GM19455 (cell line): ENCODE measurements at regions not wholly inside any gene's neighbourhood (a gene's known extent, or its start where the extent isn't known, plus 50 kb on each side); places are given as distances from the start of the nearest gene placed in this dataset.

Experiments
- ATAC-seq: cut with Tn5 transposase; IDR thresholded peaks from one replicate; pipeline ENCODE4 v1.9.1; 2021; ENCODE audit not compliant: unreplicated experiment

DNA sequence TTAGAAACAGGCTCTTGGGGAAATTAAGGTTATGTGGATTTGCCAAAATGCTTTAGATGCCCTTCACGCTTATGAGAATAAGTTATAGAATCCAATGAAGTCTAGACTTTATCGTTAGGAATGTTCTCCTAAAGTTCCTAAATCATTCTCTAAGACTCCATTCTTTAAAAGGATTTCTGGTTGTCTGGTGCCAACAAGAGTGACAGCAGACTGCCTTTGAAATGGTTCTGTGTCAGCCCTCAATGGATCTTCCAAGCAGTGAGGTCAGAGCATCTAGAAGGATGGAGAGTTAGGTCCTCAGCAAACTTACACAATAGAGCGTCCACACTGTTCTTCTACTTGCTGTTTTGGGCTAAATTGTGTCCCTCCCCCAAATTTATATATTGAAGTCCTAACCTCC lies 473.3 kb downstream of the GATA3 start:
- no peak for ATAC-seq

GRCh38 chr10:8531116-8531515 lies 476.6 kb downstream of the GATA3 start:
- ATAC-seq = no peak

GRCh38 chr10:8532647-8533046 lies 478.2 kb downstream of the GATA3 start:
- ATAC-seq = no peak

- ATAC-seq = no peak
These were observed 479.0 kb downstream of the GATA3 start for GRCh38 chr10:8533462-8533861.

GRCh38 chr10:8534096-8534495 lies 479.6 kb downstream of the GATA3 start:
- ATAC-seq = no peak

- ATAC-seq = no peak
These were observed 480.4 kb downstream of the GATA3 start for GRCh38 chr10:8534891-8535290.

DNA sequence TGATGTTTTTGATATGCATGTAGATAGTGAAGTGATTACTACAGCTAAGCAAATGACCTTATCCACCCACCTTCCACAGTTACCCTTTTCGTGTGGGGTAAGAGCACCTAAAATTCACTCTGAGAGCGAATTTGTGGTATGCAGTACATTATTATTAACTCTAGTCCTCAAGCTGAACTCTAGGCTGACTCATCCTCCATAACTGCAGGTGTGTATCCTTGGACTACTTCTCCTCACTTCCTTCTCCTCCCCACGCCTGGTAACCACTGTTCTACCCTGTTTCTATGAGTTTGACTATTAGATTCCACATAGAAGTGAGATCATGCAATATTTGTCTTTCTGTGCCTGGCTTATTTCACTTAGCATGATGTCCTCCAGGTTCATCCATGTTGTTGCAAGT lies 484.6 kb downstream of the GATA3 start:
- no peak for ATAC-seq

DNA sequence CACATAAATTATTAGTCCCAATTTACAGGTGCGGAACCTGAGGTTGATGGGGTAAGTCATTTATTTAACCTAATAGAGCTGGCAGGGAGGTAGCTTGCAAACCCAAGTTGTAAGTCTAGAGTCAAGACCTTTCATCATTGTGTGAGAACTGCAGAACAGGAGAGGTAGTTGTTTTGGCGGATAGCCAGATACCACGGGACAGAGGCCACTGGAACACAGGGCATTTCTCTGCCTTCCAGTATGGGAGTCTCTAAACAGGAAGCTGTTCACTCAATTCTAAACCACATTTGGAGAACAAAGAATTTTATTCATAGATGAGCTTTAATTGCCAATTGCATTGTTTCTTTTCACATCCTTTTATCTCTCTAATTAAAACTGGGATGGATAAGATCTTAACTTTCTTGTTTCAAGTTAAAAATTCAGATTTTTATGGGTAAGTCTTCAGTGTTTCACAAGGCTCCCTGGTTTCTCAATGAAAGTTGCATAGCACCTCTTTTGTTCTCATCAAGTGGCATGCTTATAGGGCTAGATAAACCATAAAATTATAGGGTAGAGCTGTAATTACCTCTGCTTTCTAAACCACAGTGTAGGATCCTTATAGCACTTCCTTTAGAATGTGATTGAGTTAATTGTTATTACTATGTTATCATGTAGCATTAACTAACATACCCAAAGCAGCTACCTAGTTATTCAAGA lies 489.0 kb downstream of the GATA3 start:
- ATAC-seq = no peak

DNA sequence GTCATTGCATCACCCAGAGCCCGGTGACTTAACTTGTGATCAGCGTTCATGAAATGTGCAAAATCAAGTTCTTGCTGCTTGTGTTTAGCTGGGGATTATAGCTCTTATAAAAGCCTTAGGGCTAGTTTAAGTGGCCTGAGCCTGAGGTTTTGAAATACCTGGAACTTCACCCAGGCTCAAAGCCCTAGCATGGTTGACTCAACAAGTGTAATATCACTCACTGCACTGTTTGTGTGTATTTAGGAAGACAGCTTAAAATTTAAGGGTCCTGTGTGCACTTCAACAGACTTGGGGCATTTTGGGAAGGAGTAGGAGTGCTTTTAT lies 489.5 kb downstream of the GATA3 start:
- no peak for ATAC-seq

DNA sequence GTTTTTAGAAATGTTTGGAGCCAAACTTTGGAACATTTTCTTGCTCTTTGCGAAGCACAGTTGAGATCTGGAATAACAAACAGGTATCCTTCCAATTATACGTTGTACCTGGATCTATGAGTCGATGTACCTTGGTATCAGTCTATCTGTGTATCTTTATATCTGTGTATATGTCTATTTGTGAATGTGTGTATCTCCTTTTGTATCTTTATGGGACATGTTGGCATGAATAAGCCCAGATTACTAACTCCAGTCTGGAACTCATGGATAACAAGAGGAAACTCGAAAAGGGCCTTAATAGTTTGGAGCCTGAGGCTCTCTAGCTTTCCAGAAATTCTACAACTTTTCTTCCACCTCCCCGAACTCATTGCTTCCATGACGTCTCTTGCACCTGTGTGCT lies 490.0 kb downstream of the GATA3 start:
- no peak for ATAC-seq

GRCh38 chr10:8554574-8554973 lies 500.1 kb downstream of the GATA3 start:
- ATAC-seq = no peak

- ATAC-seq = no peak
These were observed 501.8 kb downstream of the GATA3 start for GRCh38 chr10:8556321-8556720.

DNA sequence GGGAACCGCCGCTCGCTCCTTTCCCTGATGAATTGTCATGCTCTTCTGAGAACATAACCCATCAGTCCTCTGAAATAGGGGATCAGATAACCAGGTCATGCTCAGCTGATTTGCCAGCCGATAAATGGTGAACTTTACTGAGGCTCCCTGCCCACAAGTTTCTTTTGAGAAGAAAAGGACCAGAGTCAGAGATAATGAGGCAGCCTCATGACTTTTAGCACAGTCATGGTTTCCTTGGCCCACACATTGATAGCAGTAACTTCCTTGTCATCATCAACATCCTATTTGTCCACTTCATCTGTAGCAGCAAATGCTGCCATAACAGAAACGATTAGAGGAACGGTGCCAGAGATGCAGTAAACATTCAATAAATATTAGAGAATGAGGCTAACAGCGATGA lies 509.0 kb downstream of the GATA3 start:
- ATAC-seq = no peak

DNA sequence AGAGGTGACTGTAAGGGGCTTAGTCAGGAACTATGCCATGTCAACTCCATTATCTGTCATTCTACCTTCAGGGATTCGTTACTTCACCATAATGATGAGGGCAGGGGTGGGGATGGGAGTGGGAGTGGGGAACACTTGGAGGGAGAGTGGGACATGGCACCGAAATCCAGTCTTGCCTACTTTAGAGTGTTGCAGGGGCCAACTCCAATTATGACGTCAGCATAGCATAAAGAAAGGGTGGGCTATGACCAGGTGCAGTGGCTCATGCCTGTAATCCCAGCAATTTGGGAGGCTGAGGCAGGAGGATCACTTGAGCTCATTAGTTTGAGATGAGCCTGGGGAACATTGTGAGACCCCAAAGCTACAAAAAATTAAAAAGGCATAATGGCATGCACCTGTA lies 512.2 kb downstream of the GATA3 start:
- ATAC-seq = no peak

- ATAC-seq = no peak
These were observed 513.9 kb downstream of the GATA3 start for GRCh38 chr10:8568401-8568800.

- ATAC-seq = no peak
These were observed 521.1 kb downstream of the GATA3 start for GRCh38 chr10:8575620-8576019.

GRCh38 chr10:8576281-8576680 lies 521.8 kb downstream of the GATA3 start:
- no peak for ATAC-seq

GRCh38 chr10:8576911-8577310 lies 522.4 kb downstream of the GATA3 start:
- no peak for ATAC-seq

GRCh38 chr10:8577686-8578085 lies 523.2 kb downstream of the GATA3 start:
- no peak for ATAC-seq

DNA sequence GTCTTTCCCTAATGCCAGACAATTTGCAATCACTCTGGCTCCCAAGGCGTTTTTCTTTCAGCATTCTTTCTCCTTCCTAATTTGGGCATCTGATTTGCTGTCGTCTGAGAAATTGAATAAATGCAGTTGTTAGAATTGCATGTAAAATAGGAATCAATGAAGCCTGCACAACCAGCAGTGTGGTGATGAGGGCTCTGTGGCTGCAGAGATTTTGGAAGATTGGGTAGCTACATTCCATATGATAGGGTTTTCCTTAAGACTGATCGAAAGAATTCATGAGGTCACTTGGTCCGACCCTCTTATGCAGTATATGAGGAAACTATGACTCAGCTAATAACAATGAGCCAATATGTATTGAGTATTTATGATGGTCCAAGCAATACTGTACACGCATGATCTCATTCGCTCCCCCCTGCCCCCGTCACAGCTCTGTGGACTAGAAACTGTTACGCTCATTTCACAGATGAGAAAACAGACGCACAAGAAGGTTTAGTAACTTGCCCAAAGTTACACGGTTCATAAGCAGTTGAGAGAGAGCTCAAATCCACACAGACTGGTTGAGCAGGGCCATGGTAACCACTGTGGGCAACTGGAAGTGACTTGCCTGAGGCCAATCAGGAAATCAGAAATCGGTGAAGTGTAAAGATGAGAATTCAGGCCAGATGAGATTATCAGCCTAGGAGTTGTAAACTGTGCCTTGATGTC lies 527.2 kb downstream of the GATA3 start:
- ATAC-seq = no peak

DNA sequence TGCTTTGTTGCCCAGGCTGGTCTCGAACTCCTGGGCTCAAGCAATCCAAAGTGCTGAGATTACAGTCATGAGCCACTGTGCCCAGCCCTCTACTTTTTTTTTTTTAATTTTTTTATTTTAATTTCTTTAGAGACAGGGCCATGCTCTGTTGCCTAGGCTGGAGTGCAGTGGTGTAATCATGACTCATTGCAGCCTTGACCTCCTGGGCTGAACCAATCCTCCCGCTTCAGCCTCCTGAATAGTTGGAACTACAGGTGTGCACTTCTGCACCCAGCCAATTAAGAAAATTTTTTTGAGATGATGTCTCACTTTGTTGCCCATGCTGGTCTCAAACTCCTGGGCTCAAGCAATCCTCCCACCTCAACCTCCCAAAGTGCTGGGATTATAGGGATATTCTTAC lies 528.6 kb downstream of the GATA3 start:
- ATAC-seq = no peak

GRCh38 chr10:8584666-8585065 lies 530.2 kb downstream of the GATA3 start:
- ATAC-seq = no peak

GRCh38 chr10:8586504-8586903 lies 532.0 kb downstream of the GATA3 start:
- no peak for ATAC-seq
